ENCODE measurements at regions not wholly inside any gene's neighbourhood (a gene's known extent, or its start where the extent isn't known, plus 50 kb on each side); places are given as distances from the start of the nearest gene placed in this dataset.

DNA sequence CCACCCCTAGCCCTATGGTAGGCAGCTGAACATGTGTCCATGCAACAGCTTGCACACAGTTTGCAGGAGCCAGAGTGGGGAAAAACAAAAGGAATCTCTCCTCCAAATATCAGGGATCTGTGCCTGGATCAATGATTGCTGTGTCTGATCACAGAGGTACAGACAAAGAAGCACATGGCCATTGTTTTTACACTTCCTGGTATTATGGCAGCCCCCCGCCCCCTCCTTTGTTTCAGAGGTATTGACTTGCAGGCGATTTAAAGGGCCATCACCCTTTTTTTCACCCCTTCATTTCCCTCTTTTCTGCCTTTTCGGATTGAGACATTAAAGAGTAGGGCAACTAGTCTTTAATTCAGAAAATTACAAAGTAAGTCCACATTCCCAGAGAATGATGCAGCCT is 453.0 kb upstream of the LUZP2 start:
- no peak for TF ChIP-seq ARNTL (CRISPR knock-in tag; IDR thresholded peaks at IDR 0.05; ENCODE audit: borderline replicate concordance, low read depth)
- TF ChIP-seq SNAI2 (CRISPR knock-in tag; IDR thresholded peaks at IDR 0.05), result no peak
- TF ChIP-seq, protein P1, sequence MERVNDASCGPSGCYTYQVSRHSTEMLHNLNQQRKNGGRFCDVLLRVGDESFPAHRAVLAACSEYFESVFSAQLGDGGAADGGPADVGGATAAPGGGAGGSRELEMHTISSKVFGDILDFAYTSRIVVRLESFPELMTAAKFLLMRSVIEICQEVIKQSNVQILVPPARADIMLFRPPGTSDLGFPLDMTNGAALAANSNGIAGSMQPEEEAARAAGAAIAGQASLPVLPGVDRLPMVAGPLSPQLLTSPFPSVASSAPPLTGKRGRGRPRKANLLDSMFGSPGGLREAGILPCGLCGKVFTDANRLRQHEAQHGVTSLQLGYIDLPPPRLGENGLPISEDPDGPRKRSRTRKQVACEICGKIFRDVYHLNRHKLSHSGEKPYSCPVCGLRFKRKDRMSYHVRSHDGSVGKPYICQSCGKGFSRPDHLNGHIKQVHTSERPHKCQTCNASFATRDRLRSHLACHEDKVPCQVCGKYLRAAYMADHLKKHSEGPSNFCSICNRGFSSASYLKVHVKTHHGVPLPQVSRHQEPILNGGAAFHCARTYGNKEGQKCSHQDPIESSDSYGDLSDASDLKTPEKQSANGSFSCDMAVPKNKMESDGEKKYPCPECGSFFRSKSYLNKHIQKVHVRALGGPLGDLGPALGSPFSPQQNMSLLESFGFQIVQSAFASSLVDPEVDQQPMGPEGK (CRISPR knock-in tag; IDR thresholded peaks at IDR 0.05; ENCODE audit: borderline replicate concordance), result no peak
- TF ChIP-seq OSR1 (CRISPR knock-in tag; IDR thresholded peaks at IDR 0.05), result no peak
- TF ChIP-seq CSDC2 (CRISPR knock-in tag; IDR thresholded peaks at IDR 0.05), result no peak
